Middle frontal gyrus (tissue), 1 donor: ENCODE measurements at regions not wholly inside any gene's neighbourhood (a gene's known extent, or its start where the extent isn't known, plus 50 kb on each side); places are given as distances from the start of the nearest gene placed in this dataset.
"Not testable (repeated sequence)": the region's sequence is repeated elsewhere in the genome, so short reads cannot be mapped to it uniquely, and the experiment has no call there.

Experiments used
- DNase-seq: peaks from one replicate; pipeline ENCODE4 v3.0.0-alpha.2; 2015; ENCODE audit warnings: low spot score; ENCODE audit errors: extremely low spot score

GRCh38 chr3:106936337-106936736, 440.9 kb upstream of the CCDC54 start:
- no peak for DNase-seq

- DNase-seq, result no peak
Observed at GRCh38 chr3:106942051-106942450, 435.2 kb upstream of the CCDC54 start.

GRCh38 chr3:106943071-106943470, 434.2 kb upstream of the CCDC54 start:
- DNase-seq, result no peak

GRCh38 chr3:106945435-106945834, 431.8 kb upstream of the CCDC54 start:
- no peak for DNase-seq

- no peak for DNase-seq
Observed at GRCh38 chr3:106946866-106947265, 430.4 kb upstream of the CCDC54 start.

- DNase-seq, result no peak
Observed at GRCh38 chr3:106957029-106957428, 420.2 kb upstream of the CCDC54 start.

- DNase-seq, result no peak
Observed at GRCh38 chr3:106962993-106963392, 414.2 kb upstream of the CCDC54 start.

GRCh38 chr3:106963442-106963841, 413.8 kb upstream of the CCDC54 start:
- no peak for DNase-seq

- DNase-seq, result no peak
Observed at GRCh38 chr3:106965307-106965706, 411.9 kb upstream of the CCDC54 start.

- no peak for DNase-seq
Observed at GRCh38 chr3:106969596-106969995, 407.6 kb upstream of the CCDC54 start.

- no peak for DNase-seq
Observed at GRCh38 chr3:106981392-106981791, 395.8 kb upstream of the CCDC54 start.

- no peak for DNase-seq
Observed at GRCh38 chr3:106985721-106986120, 391.5 kb upstream of the CCDC54 start.

GRCh38 chr3:106998841-106999682, 378.2 kb upstream of the CCDC54 start:
- not testable (repeated sequence) for DNase-seq

- DNase-seq, result no peak
Observed at GRCh38 chr3:107001635-107002034, 375.6 kb upstream of the CCDC54 start.

- not testable (repeated sequence) for DNase-seq
Observed at GRCh38 chr3:107005352-107005751, 371.9 kb upstream of the CCDC54 start.

GRCh38 chr3:107008213-107008612, 369.0 kb upstream of the CCDC54 start:
- no peak for DNase-seq

GRCh38 chr3:107013641-107014040, 363.6 kb upstream of the CCDC54 start:
- DNase-seq, result no peak

GRCh38 chr3:107024551-107025026, 352.6 kb upstream of the CCDC54 start:
- DNase-seq, result no peak

- DNase-seq, result no peak
Observed at GRCh38 chr3:107025961-107026360, 351.3 kb upstream of the CCDC54 start.

GRCh38 chr3:107028086-107028485, 349.2 kb upstream of the CCDC54 start:
- no peak for DNase-seq

GRCh38 chr3:107028626-107029025, 348.6 kb upstream of the CCDC54 start:
- no peak for DNase-seq

- DNase-seq, result no peak
Observed at GRCh38 chr3:107032111-107032510, 345.1 kb upstream of the CCDC54 start.

GRCh38 chr3:107034142-107034541, 343.1 kb upstream of the CCDC54 start:
- DNase-seq, result no peak
